KOPT-K1 (cell line): ENCODE measurements at regions not wholly inside any gene's neighbourhood (a gene's known extent, or its start where the extent isn't known, plus 50 kb on each side); places are given as distances from the start of the nearest gene placed in this dataset.
"Not testable (repeated sequence)": the region's sequence is repeated elsewhere in the genome, so short reads cannot be mapped to it uniquely, and the experiment has no call there.

Experiments used
- H3K27ac ChIP-seq: fragments of 200-600 bp; sonication (generic); 2 replicates; pipeline ENCODE4 v1.5.1; 2016; ENCODE audit warnings: antibody characterized with exemption, mild to moderate bottlenecking, low read depth, low read length; ENCODE audit not compliant: poor library complexity, severe bottlenecking
- H3K36me3 ChIP-seq: fragments of 200-600 bp; sonication (generic); 2 replicates; pipeline ENCODE4 v1.5.1; 2017; ENCODE audit warnings: antibody characterized with exemption, mild to moderate bottlenecking, low read length, moderate library complexity; ENCODE audit not compliant: insufficient read depth
- H3K9me3 ChIP-seq: fragments of 200-600 bp; sonication (generic); 2 replicates; pipeline ENCODE4 v1.5.1; 2017; ENCODE audit warnings: antibody characterized with exemption, low read length, mild to moderate bottlenecking; ENCODE audit not compliant: insufficient read depth, poor library complexity, severe bottlenecking

GRCh38 chr5:129245489-129245888 is 150.9 kb downstream of the ISOC1 start:
- Histone ChIP-seq H3K27ac (no peak overlapping the region), H3K9me3 (no peaks in the 10 kb centered on the region), H3K36me3 (no peaks in the 10 kb centered on the region)

- Histone ChIP-seq H3K27ac (no peak overlapping the region), H3K36me3 (no peaks in the 10 kb centered on the region), H3K9me3 (no peaks in the 10 kb centered on the region)
These were observed 151.5 kb downstream of the ISOC1 start for GRCh38 chr5:129246088-129246487.

GRCh38 chr5:129249886-129250285 is 155.3 kb downstream of the ISOC1 start:
- Histone ChIP-seq H3K36me3 (no peaks in the 10 kb centered on the region), H3K27ac (no peak overlapping the region), H3K9me3 (no peaks in the 10 kb centered on the region)

- Histone ChIP-seq H3K9me3 (no peaks in the 10 kb centered on the region), H3K36me3 (no peaks in the 10 kb centered on the region), H3K27ac (no peak overlapping the region)
These were observed 176.8 kb downstream of the ISOC1 start for GRCh38 chr5:129271308-129271707.

- Histone ChIP-seq H3K36me3 (no peaks in the 10 kb centered on the region), H3K27ac (no peak overlapping the region), H3K9me3 (no peaks in the 10 kb centered on the region)
These were observed 176.1 kb upstream of the ADAMTS19 start for GRCh38 chr5:129284010-129284409.

GRCh38 chr5:129294216-129294615 is 165.9 kb upstream of the ADAMTS19 start:
- H3K27ac ChIP-seq, H3K36me3 ChIP-seq, H3K9me3 ChIP-seq: not testable (repeated sequence)

- Histone ChIP-seq H3K36me3 (no peaks in the 10 kb centered on the region), H3K9me3 (no peaks in the 10 kb centered on the region), H3K27ac (no peak overlapping the region)
These were observed 153.4 kb upstream of the ADAMTS19 start for GRCh38 chr5:129306725-129307124.

GRCh38 chr5:129322968-129323367 is 137.1 kb upstream of the ADAMTS19 start:
- Histone ChIP-seq H3K9me3 (no peaks in the 10 kb centered on the region), H3K27ac (no peak overlapping the region), H3K36me3 (no peaks in the 10 kb centered on the region)

GRCh38 chr5:129341306-129341705 is 118.8 kb upstream of the ADAMTS19 start:
- H3K27ac ChIP-seq, result no peak overlapping the region
- no peaks in the 10 kb centered on the region for H3K36me3 ChIP-seq
- H3K9me3 ChIP-seq, result no peaks in the 10 kb centered on the region

- Histone ChIP-seq H3K27ac (no peak overlapping the region), H3K9me3 (peaks cover 7% of the 10 kb centered on the region), H3K36me3 (no peaks in the 10 kb centered on the region)
These were observed 117.3 kb upstream of the ADAMTS19 start for GRCh38 chr5:129342796-129343195.

- H3K36me3 ChIP-seq, result no peaks in the 10 kb centered on the region
- H3K27ac ChIP-seq, result no peak overlapping the region
- H3K9me3 ChIP-seq, result peaks cover 15% of the 10 kb centered on the region
These were observed 114.7 kb upstream of the ADAMTS19 start for GRCh38 chr5:129345213-129345924.

- H3K9me3 ChIP-seq, result no peaks in the 10 kb centered on the region
- H3K36me3 ChIP-seq, result no peaks in the 10 kb centered on the region
- no peak overlapping the region for H3K27ac ChIP-seq
These were observed 103.3 kb upstream of the ADAMTS19 start for GRCh38 chr5:129356846-129357245.

- H3K36me3 ChIP-seq, result no peaks in the 10 kb centered on the region
- H3K9me3 ChIP-seq, result no peaks in the 10 kb centered on the region
- H3K27ac ChIP-seq, result no peak overlapping the region
These were observed 102.0 kb upstream of the ADAMTS19 start for GRCh38 chr5:129358069-129358468.

- Histone ChIP-seq H3K36me3 (no peaks in the 10 kb centered on the region), H3K9me3 (no peaks in the 10 kb centered on the region), H3K27ac (no peak overlapping the region)
These were observed 100.6 kb upstream of the ADAMTS19 start for GRCh38 chr5:129359450-129359849.

GRCh38 chr5:129361441-129362025 is 98.6 kb upstream of the ADAMTS19 start:
- Histone ChIP-seq H3K9me3 (peaks cover 7% of the 10 kb centered on the region), H3K27ac (no peak overlapping the region), H3K36me3 (no peaks in the 10 kb centered on the region)

GRCh38 chr5:129362456-129362855 is 97.6 kb upstream of the ADAMTS19 start:
- Histone ChIP-seq H3K9me3 (peaks cover 7% of the 10 kb centered on the region), H3K36me3 (no peaks in the 10 kb centered on the region), H3K27ac (no peak overlapping the region)
